Esophagus mucosa (tissue), 1 donor: ENCODE measurements at regions not wholly inside any gene's neighbourhood (a gene's known extent, or its start where the extent isn't known, plus 50 kb on each side); places are given as distances from the start of the nearest gene placed in this dataset.
"Not testable (repeated sequence)": the region's sequence is repeated elsewhere in the genome, so short reads cannot be mapped to it uniquely, and the experiment has no call there.

Experiments used
- ATAC-seq: fragments of 200-7000 bp; cut with Tn5 transposase; one replicate; pipeline ENCODE4 v1.9.1; 2020
- donor health status: DM: yes; HTN: yes; CAD: no.

DNA sequence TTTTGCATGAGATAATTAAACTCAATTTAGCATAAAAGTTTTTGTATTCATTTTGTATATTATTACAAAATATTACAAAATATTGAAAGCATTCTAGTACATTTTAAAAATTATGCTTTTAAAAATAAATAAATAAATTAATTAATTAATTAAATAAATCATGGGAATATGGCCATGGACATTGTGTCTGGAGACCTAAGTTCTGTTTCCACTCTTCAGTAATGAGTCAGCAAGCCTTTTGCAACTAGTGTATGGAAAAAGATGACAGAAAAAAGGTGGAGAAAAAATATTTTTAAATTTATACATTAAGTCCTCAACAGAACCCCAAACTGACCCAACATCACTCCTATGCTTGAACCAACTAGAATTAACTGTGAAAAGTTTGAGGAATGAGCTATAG is 1187.5 kb upstream of the USP15 start:
- ATAC-seq = no peak

GRCh38 chr12:61095111-61095510 is 1165.1 kb upstream of the USP15 start:
- no peak for ATAC-seq

DNA sequence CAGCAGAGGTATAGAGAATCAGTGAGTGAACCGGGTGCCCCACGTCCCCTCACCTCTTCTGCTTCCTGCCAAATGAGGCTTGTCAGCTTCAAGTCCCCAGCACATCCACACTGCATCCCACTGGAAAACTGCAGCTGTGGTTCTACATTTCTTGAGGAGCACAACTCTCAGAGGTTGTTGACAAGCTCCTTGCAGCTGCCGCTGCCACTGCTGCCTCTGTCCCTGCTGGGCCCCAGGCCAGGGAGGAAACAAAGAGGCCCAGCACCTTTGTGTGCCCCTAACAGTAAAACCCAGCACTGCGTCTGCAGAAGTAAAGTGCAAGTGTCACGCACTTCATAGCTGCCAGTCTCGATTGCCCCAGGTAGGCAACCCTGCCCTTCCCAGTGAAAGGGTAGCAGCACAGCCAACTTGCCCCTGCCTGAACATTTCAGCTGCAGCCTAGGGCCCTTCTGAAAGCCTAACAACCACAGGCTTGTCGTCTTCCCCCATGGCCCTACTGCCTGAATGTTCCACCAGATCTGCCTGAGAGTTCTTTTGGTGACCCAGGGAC is 1162.1 kb upstream of the USP15 start:
- ATAC-seq = no peak

- no peak for ATAC-seq
These were observed 1153.1 kb upstream of the USP15 start for GRCh38 chr12:61107118-61107517.

- ATAC-seq = no peak
These were observed 1149.0 kb upstream of the USP15 start for GRCh38 chr12:61111218-61111617.

- no peak for ATAC-seq
These were observed 1122.4 kb upstream of the USP15 start for GRCh38 chr12:61137677-61138414.

GRCh38 chr12:61138415-61138759 is 1121.8 kb upstream of the USP15 start:
- ATAC-seq = no peak

GRCh38 chr12:61161961-61162360 is 1098.2 kb upstream of the USP15 start:
- no peak for ATAC-seq

- ATAC-seq = no peak
These were observed 1071.2 kb upstream of the USP15 start for GRCh38 chr12:61188801-61189595.

- ATAC-seq = no peak
These were observed 1046.6 kb upstream of the USP15 start for GRCh38 chr12:61213646-61214045.

GRCh38 chr12:61220337-61220736 is 1039.9 kb upstream of the USP15 start:
- no peak for ATAC-seq

GRCh38 chr12:61232040-61232439 is 1028.2 kb upstream of the USP15 start:
- ATAC-seq = no peak

DNA sequence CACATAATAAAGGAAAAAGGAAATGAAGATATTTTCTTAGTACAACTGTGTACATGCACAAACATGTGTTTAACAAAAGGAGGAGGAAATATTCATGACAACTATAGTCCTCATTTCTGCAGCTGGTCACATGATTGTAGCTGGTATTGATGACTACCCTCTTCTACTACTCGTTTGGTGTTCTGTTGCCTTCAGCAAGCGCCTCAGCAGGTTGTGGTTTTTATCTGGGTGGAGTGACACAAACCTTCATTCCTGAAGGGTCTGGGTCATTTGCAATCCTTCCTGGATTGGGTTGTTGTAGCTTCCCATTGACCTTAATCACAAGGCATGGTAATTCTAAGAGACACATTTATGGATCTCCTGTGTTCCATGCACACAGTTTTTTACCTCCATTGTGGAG is 1009.9 kb upstream of the USP15 start:
- ATAC-seq = no peak

DNA sequence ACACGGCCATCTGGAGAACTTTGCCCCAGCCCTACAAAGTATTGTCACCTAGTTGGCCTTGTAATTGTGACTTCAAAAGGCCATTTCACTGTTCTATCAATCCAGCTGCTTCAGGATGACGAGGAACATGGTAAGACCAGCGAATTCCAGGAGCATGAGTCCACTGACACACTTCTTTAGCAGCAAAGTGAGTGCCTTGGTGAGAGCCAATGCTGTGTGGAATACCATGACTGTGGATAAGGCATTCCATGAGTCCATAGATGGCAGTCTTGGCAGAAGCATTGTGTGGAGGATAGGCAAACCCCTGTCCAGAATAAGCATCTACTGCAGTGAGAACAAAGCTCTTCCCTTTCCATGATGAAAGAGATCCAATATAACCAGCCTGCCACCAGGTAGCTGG is 1009.1 kb upstream of the USP15 start:
- no peak for ATAC-seq

DNA sequence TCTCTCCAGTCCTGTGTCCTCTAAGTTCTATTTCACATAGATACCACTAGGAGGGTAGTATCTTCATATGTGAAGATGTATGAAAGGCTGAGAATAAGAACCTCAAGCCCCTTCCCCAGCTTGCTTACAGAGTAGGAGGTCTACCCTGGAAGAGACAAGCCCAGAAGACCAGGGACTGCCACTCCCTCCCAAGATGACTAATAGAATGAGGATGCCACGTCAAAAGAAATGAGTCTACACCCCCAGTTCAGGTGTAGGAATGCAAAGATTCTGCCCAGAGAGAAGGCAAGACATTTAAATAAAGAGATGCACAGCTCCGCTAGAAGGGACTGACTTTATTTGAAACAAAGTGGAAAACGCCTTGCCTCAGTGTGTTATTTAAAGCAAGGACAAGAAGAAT is 1006.0 kb upstream of the USP15 start:
- ATAC-seq = no peak

DNA sequence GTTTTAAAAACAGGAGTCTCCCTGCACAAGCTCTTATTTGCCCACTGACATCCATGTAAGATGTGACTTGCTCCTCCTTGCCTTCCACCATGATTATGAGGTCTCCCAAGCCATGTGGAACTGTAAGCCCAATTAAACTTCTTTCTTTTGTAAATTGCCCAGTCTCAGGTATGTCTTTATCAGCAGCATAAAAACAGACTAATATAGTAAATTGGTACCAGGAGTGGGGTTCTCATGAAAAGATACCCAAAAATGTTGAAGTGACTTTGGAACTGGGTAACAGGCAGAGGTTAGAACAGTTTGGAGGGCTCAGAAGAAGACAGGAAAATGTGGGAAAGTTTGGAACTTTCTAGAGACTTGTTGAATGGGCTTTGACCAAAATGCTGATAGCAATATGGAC is 995.9 kb upstream of the USP15 start:
- not testable (repeated sequence) for ATAC-seq

- ATAC-seq = no peak
These were observed 992.7 kb upstream of the USP15 start for GRCh38 chr12:61267474-61267873.

GRCh38 chr12:61272441-61272840 is 987.8 kb upstream of the USP15 start:
- ATAC-seq = no peak

DNA sequence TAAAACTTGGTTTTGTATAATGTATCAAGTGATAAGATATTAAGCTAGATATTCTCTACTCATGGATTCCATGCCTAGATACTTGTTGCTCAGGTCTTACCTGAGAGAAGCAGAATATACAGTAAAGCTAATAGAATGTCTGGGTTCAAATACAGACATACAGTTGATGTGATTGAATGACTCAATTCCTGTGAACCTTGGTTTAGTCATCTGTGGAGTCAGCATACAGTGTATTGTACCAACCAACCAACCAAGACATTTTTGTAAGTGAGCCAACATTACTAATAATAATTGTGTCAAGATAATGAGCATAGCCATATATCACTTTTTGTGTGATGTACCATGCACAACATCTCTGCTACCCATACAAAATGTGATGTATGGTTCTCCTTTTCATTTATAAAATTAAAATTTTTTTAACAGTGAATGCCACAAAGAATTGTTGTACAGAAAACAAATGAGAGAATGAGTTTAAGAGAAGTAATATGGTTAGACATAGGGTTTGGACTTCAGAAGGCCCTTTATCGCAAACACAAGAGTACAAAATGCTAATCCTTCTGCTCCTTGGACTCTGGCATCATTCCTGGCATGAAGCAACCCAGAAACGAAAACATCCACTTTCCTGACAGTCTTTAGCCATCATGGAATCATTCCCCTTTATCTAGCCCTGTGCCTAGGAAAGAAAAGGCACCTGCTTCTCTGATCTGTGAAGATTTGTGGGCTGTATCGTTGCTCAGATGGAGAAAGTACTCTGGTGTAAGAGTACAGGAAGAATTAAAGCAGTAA is 977.2 kb upstream of the USP15 start:
- peak; percentile 13 for ATAC-seq

DNA sequence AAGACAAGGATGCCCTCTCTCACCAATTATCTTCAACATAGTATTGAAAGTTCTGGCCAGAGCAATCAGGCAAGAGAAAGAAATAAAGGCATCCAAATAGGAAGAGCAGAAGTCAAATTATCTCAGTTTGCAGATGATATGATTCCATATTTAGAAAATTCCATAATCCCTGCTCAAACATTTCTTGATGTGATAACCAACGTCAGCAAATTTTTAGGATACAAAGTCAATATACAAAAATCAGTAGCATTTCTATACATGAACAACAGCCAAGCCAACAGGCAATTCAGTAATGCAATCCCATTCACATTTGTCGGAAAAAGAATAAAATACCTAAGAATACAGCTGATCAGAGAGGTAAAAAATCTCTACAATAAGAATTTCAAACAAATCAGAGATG is 969.7 kb upstream of the USP15 start:
- ATAC-seq = no peak

GRCh38 chr12:61291647-61292046 is 968.6 kb upstream of the USP15 start:
- no peak for ATAC-seq

DNA sequence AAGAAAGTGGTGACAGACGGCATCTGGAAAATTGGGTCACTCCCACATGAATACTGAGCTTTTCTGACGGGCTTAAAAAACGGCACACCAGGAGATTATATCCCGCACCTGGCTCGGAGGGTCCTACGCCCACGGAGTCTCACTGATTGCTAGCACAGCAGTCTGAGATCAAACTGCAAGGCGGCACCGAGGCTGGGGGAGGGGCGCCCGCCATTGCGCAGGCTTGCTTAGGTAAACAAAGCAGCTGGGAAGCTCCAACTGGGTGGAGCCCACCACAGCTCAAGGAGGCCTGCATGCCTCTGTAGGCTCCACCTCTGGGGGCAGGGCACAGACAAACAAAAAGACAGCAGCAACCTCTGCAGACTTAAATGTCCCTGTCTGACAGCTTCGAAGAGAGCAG is 966.2 kb upstream of the USP15 start:
- ATAC-seq = not testable (repeated sequence)

GRCh38 chr12:61301817-61302216 is 958.4 kb upstream of the USP15 start:
- ATAC-seq = no peak
